NCI-H446 (cell line): ENCODE measurements at regions not wholly inside any gene's neighbourhood (a gene's known extent, or its start where the extent isn't known, plus 50 kb on each side); places are given as distances from the start of the nearest gene placed in this dataset.
A peak's percentile ranks its signal among the peaks of the same experiment; 100 is the strongest.
"Not testable (repeated sequence)": the region's sequence is repeated elsewhere in the genome, so short reads cannot be mapped to it uniquely, and the experiment has no call there.

Experiments used
- DNase-seq, 2 experiments: peaks; one replicate each; lab custom pipeline; 2025; lab: John Stamatoyannopoulos, UW

DNA sequence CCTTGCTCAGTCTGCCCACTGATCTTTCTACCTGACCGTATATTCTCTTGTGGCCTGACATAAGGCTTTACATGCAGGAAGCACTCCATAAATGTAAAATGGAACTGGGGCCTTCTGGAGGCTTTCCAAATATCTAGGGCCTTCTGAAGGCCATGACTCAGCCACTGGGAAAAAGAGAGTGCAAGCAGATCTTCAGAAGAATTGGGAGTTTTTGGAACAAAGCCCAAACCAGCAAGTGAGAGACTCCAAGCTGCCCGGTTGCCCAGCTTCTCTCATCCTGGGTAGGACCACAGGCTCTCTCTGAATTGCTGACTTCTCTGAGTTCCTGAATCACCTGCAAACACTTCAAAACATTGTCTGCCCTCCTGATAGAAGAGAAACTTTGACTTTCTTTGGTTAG lies 107.9 kb upstream of the BMAL1 start:
- DNase-seq: peak in 1 of 2 experiments; percentile 91

DNA sequence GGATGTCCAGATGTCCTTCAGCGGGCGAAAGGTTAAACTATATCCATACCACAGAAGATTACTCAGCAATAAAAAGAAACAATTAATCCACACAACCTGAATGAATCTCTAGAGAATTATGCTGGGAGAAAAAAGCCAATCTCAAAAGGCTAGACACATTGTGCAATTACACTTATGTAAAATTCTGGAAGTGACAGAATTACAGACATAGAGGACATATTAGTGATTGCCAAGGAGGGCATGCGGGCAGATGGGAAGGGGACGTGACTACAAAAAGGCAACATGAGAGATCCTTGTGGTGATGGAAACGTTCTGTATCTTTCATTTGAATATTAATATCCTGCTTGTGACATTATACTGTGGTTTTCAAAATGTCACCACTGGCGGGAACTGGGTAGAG lies 103.5 kb upstream of the BMAL1 start:
- DNase-seq: no peak

DNA sequence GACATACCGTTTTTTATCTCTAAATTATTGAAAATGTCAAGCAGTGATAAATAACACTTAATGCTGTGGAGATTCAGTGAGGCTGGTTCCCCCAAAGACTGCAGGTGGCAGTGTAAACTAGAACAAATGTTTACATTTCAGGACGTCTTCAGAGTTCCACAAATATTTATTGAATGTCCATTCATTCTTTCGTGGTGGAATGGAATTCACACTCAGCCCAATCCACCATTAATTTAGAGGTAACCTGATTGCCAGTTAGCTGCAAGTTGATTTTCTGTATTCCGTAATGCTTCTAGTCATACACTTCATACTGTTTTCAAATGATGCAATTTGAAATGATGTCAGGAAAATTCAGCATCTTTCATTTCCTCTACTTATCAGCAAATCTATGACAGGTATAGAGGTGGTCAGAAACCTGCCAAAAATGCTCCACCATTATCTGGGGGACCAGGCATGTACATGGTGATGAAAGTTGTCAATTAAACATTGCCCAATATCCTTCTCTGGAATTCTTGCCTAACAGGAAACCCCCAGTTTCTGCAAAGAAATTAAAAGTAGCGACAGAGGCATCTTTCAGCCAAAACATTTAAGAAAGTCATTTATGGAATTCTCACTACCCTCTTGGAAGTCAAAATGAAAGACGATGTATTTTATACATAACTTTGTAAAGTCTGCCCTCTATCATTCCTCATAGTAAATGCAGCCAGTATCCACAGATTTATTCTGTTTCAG lies 94.3 kb upstream of the BMAL1 start:
- DNase-seq: peak; percentile 10 to 35

DNA sequence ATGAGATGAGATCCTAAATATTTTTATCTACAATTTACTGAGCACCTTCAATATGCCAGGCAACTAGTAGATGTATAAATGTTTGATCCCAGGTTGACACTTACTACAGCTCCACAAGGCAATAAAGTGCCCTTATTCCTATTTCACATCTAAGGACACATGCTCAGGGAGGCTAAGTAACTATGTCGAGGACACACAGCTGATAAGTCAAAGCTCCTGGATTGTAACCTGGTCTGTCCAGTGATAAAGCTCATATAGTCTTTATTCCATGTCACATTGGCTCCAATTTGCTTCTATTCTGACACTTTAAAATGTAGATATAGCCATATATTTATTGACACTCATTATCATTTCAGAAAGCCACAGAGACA lies 93.8 kb upstream of the BMAL1 start:
- no peak for DNase-seq

- DNase-seq: no peak
These were observed 93.2 kb upstream of the BMAL1 start for GRCh38 chr11:13184295-13184794.

DNA sequence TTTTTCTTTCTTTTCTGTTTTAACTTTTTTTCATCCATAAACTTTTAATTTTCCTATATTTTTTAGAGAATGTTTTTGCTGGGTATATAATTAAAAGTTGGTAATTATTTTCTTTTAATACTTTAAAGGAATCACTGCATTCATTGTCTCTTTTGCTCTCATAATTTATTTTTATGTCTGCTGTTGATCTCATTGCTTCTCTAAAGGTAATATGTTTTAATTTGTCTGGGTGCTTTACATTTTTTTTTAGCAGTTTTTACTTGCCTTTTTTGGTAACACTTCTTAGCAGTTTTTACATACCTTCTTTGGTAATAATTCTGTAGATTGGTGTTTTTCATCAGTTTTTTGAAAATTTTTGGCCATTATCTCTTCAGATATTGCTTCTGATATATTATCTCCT lies 89.4 kb upstream of the BMAL1 start:
- DNase-seq: no peak

- DNase-seq: no peak
These were observed 87.8 kb upstream of the BMAL1 start for GRCh38 chr11:13189561-13190426.

GRCh38 chr11:13193613-13194012 lies 84.0 kb upstream of the BMAL1 start:
- DNase-seq: no peak

- DNase-seq: not testable (repeated sequence)
These were observed 80.2 kb upstream of the BMAL1 start for GRCh38 chr11:13197374-13197773.

- no peak for DNase-seq
These were observed 72.1 kb upstream of the BMAL1 start for GRCh38 chr11:13205486-13205885.

GRCh38 chr11:13206086-13206640 lies 71.4 kb upstream of the BMAL1 start:
- DNase-seq: no peak

DNA sequence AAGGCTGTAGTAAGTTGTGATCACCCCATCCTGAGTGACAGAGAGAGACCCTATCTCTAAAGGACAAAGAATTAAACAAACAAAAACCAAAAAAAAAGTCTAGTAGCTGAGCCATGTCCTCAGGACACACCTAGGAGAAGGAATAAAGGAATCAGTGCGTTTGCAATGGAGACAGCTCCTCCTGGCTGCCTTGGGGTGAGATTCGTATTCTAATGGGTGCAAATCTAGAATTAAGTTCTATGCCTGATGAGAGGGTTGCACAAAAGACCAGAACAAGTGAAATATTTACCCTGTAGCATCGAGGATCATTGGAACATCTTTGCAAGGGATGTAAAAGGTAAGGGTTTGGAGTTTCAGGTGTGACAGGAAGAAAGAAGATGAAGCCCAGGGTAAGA lies 70.3 kb upstream of the BMAL1 start:
- no peak for DNase-seq

DNA sequence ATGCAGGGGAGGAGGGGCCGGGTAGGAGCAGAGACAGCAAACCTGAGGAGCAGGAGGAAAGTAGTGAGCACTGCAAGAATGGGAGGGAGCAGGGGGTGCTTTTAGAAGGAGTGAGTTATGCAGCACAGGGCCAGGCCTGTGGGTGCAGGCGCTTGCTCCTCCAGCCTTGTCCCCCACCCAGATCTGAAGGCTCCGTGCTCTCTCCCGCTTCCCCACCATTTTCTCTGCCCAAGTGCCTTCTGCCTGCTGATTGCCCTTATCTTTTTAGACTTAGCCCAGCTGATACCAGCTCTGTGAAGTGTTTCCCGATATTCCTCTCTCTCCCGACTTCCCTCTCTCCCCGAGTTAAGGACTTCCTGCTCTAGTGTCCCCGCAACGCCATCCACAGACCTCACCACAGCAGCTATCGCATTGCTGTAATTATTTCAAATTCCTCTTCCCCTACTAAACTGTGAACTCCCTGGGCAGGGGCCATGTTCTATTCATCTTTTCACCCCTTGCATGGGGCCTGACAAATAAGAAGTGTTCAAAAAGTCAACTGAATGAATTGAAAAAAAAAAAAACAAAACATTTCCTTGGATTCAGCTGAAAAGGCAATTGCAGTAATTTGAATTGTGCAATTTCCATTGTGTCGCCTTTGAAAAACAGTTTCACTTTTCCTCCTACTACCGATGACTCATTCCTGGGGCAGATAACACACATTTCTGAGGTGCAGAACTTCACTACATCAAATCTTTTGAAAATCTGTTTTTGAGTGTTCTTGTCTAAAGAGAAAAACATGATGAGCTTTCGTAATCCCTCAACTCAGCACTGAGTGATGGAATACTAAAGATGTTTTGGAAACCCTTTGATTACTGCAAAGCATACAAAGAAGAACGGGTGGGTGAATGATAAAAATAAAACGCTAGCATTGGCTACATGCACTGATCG lies 69.7 kb upstream of the BMAL1 start:
- no peak for DNase-seq

DNA sequence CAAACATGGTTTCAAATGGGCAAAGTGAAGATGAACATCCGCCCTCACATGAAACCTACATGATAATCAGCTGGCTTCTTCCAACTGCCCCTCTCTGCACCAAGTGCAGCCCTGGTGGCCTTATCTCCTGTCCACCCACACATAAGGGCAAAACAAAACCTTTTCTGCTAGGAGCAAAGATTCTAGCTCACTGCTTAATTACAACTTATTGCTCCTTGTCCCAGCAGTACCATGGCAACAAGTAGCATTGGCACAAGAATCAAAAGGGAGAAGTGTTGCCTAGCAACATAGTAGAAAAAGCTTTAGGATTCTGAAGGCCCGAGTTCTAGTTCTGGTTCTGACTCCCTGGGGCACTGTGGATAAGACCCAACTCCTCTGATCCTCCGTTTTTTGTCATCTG lies 68.7 kb upstream of the BMAL1 start:
- no peak for DNase-seq

DNA sequence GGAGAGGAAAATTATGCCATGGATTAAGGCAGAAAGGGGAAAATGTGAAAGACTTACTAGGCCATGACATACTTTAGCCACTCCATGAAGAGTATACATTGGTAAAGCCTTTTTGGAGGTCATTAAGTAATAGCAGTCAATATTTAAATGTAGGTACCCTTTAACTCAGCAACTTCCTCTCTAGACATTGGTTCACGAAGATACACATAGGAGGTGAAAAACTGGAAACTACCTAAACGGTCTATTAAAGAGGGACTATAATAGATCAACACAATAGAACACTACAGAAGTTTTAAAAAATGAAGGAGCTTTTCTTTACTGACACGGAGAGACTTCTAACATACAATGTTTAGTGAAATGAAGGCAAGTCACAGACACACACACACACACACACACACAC lies 68.2 kb upstream of the BMAL1 start:
- DNase-seq: no peak

DNA sequence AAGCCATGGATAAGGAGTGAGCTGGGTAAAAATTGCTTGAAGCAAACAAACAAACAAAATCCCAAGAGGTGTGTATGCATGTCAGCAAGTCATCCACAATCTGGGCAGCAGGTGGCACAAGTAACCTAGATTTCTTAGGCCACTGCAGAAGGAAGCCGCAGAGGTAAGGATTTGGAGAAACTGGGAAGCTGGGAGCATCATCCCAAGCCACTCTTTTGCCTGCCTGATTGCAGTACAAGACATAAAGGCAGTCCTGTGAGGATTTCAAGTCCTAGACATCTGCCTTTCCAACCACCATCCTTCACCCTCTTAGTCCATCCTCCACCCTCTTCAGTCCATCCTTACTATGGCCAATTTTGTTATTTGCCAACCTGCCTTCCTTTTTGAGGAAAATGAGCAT lies 67.2 kb upstream of the BMAL1 start:
- DNase-seq: peak in 1 of 2 experiments; percentile 67

- no peak for DNase-seq
These were observed 63.3 kb upstream of the BMAL1 start for GRCh38 chr11:13214276-13214675.

GRCh38 chr11:13215149-13215548 lies 62.4 kb upstream of the BMAL1 start:
- DNase-seq: no peak

GRCh38 chr11:13216019-13216710 lies 61.4 kb upstream of the BMAL1 start:
- peak in 1 of 2 experiments; percentile 15 for DNase-seq

- no peak for DNase-seq
These were observed 60.9 kb upstream of the BMAL1 start for GRCh38 chr11:13216711-13217075.

DNA sequence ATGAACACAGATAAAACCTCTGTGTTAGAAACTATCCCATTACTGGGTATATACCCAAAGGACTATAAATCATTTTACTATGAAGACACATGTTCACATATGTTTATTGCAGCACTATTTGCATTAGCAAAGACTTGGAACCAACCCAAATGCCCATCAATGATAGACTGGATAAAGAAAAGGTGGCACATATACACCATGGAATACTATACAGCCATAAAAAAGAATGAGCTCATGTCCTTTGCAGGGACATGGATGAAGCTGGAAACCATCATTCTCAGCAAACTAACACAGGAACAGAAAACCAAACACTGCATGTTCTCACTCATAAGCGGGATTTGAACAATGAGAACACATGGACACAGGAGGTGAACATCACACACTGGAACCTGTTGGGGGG lies 58.9 kb upstream of the BMAL1 start:
- not testable (repeated sequence) for DNase-seq
